ENCODE measurements at regions not wholly inside any gene's neighbourhood (a gene's known extent, or its start where the extent isn't known, plus 50 kb on each side); places are given as distances from the start of the nearest gene placed in this dataset.

- no peak overlapping the region for H3K27ac ChIP-seq
- intact Hi-C loops (cut with DNase I), result no loop called here
- no peak for TF ChIP-seq CTCF (IDR thresholded peaks at IDR 0.05)
- DNase-seq (no peak), ATAC-seq (no peak)
- H3K9me3 ChIP-seq, result peaks cover 0 to 10% of the 10 kb centered on the region in 2 donors
- H3K27me3 ChIP-seq, result no peaks in the 10 kb centered on the region
- no peak overlapping the region for H3K4me3 ChIP-seq
- no peaks in the 10 kb centered on the region for H3K4me1 ChIP-seq
- H3K36me3 ChIP-seq, result no peaks in the 10 kb centered on the region
Measured at GRCh38 chr4:181777518-181777917, 465.7 kb upstream of the TENM3 start.

- TF ChIP-seq CTCF (IDR thresholded peaks at IDR 0.05), result no peak
- Histone ChIP-seq H3K4me3 (no peak overlapping the region), H3K36me3 (no peaks in the 10 kb centered on the region), H3K9me3 (peaks cover 0 to 12% of the 10 kb centered on the region in 2 donors), H3K27ac (no peak overlapping the region), H3K27me3 (no peaks in the 10 kb centered on the region), H3K4me1 (no peaks in the 10 kb centered on the region)
- DNase-seq, result no peak
- intact Hi-C loops (cut with DNase I), result no loop called here
- no peak for ATAC-seq
Measured at GRCh38 chr4:181784881-181785280, 458.3 kb upstream of the TENM3 start.

GRCh38 chr4:181792641-181793040, 450.6 kb upstream of the TENM3 start:
- no peaks in the 10 kb centered on the region for H3K36me3 ChIP-seq
- TF ChIP-seq CTCF (IDR thresholded peaks at IDR 0.05), result no peak
- peaks cover 0 to 14% of the 10 kb centered on the region in 2 donors for H3K9me3 ChIP-seq
- ATAC-seq (no peak), DNase-seq (no peak)
- H3K27me3 ChIP-seq, result no peaks in the 10 kb centered on the region
- no peak overlapping the region for H3K4me3 ChIP-seq
- H3K4me1 ChIP-seq, result no peaks in the 10 kb centered on the region
- intact Hi-C loops (cut with DNase I), result no loop called here
- H3K27ac ChIP-seq, result no peak overlapping the region

GRCh38 chr4:181793096-181793495, 450.1 kb upstream of the TENM3 start:
- peaks cover 0 to 14% of the 10 kb centered on the region in 2 donors for H3K9me3 ChIP-seq

GRCh38 chr4:181796502-181796901, 446.7 kb upstream of the TENM3 start:
- Histone ChIP-seq H3K36me3 (no peaks in the 10 kb centered on the region), H3K9me3 (peaks cover 0 to 14% of the 10 kb centered on the region in 2 donors), H3K27ac (no peak overlapping the region), H3K27me3 (no peaks in the 10 kb centered on the region), H3K4me1 (no peaks in the 10 kb centered on the region), H3K4me3 (no peak overlapping the region)
- intact Hi-C loops (cut with DNase I), result no loop called here
- no peak for TF ChIP-seq CTCF (IDR thresholded peaks at IDR 0.05)
- ATAC-seq (no peak), DNase-seq (no peak)

More at GRCh38 chr4:181793096-181793495, 450.1 kb upstream of the TENM3 start:
- no peak overlapping the region for H3K4me3 ChIP-seq
- H3K36me3 ChIP-seq, result no peaks in the 10 kb centered on the region
- DNase-seq (no peak), ATAC-seq (no peak)
- H3K27me3 ChIP-seq, result no peaks in the 10 kb centered on the region
- TF ChIP-seq CTCF (IDR thresholded peaks at IDR 0.05), result no peak
- no peak overlapping the region for H3K27ac ChIP-seq
- intact Hi-C loops (cut with DNase I), result no loop called here
- H3K4me1 ChIP-seq, result no peaks in the 10 kb centered on the region
